Mesothelial cell of epicardium (in vitro differentiated cells): ENCODE measurements at regions not wholly inside any gene's neighbourhood (a gene's known extent, or its start where the extent isn't known, plus 50 kb on each side); places are given as distances from the start of the nearest gene placed in this dataset.

ENCODE experiments used
- DNase-seq, 2 experiments: peaks; one replicate each; pipeline ENCODE4 v3.0.0; 2021; ENCODE audit warnings: low spot score in 2 of 2; ENCODE audit not compliant: unreplicated experiment in 2 of 2
- H3K27ac Mint-ChIP-seq: 2 replicates; pipeline ENCODE4 v1.8.0; 2021; ENCODE audit warnings: mixed read lengths
- H3K27me3 Mint-ChIP-seq: 2 replicates; pipeline ENCODE4 v1.8.0; 2021; ENCODE audit warnings: low read depth, mixed read lengths
- H3K36me3 Mint-ChIP-seq: 2 replicates; pipeline ENCODE4 v1.8.0; 2021; ENCODE audit warnings: mixed read lengths
- H3K4me1 Mint-ChIP-seq: 2 replicates; pipeline ENCODE4 v1.8.0; 2021; ENCODE audit warnings: mixed read lengths
- H3K4me3 Mint-ChIP-seq: 2 replicates; pipeline ENCODE4 v1.8.0; 2021; ENCODE audit warnings: mild to moderate bottlenecking, moderate library complexity, mixed read lengths
- H3K9me3 Mint-ChIP-seq: 2 replicates; pipeline ENCODE4 v1.8.0; 2021; ENCODE audit warnings: mixed read lengths
- TF ChIP-seq, protein P1 (sequence below): fragments of 200-600 bp; sonication (generic); IDR thresholded peaks from one replicate; pipeline ENCODE4 v1.5.0; 2021; ENCODE audit warnings: antibody characterized with exemption; ENCODE audit not compliant: unreplicated experiment

DNA sequence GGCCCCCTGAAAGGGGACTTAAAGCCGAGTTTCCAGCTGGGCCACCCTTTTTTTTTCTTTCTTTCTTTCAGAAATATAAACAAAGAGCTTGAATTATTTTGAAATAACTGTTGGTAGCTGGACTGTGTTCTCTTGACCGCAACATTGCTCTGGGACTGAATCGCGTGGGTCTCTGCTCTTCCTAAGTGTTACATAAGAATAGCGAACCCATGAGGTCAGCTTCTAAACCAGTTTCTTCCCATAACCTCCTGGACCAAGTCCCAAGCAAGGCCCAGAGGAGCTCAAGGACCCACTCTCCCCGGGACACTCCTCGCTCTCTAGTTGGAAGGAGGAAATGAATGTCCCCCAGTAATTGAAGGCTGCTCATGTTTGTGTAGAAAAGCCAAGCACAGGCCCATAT, 91.1 kb downstream of the CXCL12 start:
- H3K9me3 Mint-ChIP-seq = no peaks in the 10 kb centered on the region
- no peaks in the 10 kb centered on the region for H3K27me3 Mint-ChIP-seq
- H3K4me3 Mint-ChIP-seq = peak overlapping the region; percentile 53
- no peak for DNase-seq
- TF ChIP-seq, protein P1, sequence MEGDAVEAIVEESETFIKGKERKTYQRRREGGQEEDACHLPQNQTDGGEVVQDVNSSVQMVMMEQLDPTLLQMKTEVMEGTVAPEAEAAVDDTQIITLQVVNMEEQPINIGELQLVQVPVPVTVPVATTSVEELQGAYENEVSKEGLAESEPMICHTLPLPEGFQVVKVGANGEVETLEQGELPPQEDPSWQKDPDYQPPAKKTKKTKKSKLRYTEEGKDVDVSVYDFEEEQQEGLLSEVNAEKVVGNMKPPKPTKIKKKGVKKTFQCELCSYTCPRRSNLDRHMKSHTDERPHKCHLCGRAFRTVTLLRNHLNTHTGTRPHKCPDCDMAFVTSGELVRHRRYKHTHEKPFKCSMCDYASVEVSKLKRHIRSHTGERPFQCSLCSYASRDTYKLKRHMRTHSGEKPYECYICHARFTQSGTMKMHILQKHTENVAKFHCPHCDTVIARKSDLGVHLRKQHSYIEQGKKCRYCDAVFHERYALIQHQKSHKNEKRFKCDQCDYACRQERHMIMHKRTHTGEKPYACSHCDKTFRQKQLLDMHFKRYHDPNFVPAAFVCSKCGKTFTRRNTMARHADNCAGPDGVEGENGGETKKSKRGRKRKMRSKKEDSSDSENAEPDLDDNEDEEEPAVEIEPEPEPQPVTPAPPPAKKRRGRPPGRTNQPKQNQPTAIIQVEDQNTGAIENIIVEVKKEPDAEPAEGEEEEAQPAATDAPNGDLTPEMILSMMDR = no peak
- H3K36me3 Mint-ChIP-seq = no peaks in the 10 kb centered on the region
- no peak overlapping the region for H3K27ac Mint-ChIP-seq
- H3K4me1 Mint-ChIP-seq = peaks cover 24% of the 10 kb centered on the region

DNA sequence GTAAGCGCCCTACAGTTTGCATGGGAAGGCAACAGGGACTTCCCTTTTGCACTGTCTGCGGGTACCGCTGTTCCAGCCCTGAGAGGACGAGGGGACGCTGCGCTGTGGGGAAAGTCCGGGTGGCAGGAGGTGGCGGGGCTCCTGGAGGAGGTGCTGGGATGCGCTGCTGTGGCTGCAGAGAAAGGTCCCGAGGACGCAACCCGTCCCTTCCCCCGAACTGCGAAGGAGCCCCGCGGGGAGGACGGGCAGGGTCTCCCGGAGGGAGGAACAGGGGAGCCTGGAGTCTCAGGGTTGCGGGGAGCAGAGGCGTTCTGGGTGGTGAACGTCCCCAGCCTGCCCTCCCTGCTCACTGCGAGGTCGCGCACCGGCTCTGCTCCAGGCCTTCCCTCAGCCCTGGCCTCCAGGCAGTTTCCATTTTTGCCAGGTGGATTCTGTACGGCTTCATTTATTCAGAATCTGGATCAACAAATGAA, 91.6 kb downstream of the CXCL12 start:
- H3K27ac Mint-ChIP-seq = no peak overlapping the region
- H3K4me3 Mint-ChIP-seq = peak overlapping the region; percentile 53
- peaks cover 24% of the 10 kb centered on the region for H3K4me1 Mint-ChIP-seq
- no peaks in the 10 kb centered on the region for H3K27me3 Mint-ChIP-seq
- no peaks in the 10 kb centered on the region for H3K9me3 Mint-ChIP-seq
- DNase-seq = no peak
- TF ChIP-seq, protein P1 = no peak
- no peaks in the 10 kb centered on the region for H3K36me3 Mint-ChIP-seq

DNA sequence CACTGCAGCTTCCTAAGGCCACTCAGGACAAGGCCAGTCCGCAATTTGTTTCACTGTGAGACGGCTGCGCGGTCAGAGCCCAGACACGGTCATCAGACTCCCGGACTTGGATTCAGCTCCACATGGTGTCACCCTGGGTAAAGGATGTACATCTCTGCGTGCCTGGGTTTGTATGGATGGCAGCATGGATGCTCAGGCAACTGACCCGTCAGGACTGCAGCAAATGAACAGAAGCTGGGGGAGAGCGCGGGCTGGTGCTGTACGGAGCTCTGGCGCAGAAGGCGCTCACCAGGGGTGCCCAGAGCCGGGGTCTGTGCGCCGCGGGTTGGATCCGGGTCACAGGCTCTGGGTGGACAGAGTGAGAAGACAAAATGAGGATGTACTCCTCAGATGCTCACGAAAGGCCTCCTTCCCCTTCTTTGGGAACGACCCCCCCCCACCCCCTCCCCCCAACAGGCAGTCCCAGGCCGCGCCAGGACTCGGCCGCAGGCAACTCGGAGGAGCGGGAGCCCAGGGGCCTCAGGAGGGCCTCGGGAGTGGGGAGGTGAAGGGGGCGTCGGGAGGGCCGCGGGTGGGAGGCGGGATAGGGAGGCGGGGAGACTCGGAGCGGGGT, 92.4 kb downstream of the CXCL12 start:
- TF ChIP-seq, protein P1 = no peak
- no peak for DNase-seq
- Mint-ChIP-seq H3K4me3 (peak overlapping the region; percentile 58), H3K27me3 (no peaks in the 10 kb centered on the region), H3K4me1 (peaks cover 18% of the 10 kb centered on the region), H3K36me3 (no peaks in the 10 kb centered on the region), H3K27ac (peak overlapping the region; percentile 68), H3K9me3 (no peaks in the 10 kb centered on the region)

DNA sequence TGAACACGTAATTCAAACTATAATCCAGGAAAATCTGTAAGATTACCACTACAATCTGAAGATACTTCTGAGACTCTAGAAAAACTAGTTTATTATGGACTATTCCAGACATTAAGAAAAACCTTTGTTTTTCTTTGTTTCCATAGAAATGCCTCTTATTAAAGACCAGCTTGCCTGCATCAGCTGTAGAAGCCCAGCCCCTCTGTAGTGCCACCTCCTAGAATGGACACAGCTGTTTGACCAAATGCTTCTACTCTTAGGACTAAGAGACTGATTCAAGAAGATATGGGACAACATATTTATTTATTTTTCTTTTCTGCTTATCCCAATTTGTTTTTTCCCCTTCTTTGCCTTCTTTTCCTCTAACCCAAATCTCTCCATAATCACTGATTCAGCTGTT, 93.8 kb downstream of the CXCL12 start:
- Mint-ChIP-seq H3K4me1 (peaks cover 31% of the 10 kb centered on the region), H3K4me3 (no peak overlapping the region), H3K36me3 (no peaks in the 10 kb centered on the region), H3K27me3 (no peaks in the 10 kb centered on the region), H3K9me3 (no peaks in the 10 kb centered on the region), H3K27ac (no peak overlapping the region)
- TF ChIP-seq, protein P1 = no peak
- DNase-seq = no peak

DNA sequence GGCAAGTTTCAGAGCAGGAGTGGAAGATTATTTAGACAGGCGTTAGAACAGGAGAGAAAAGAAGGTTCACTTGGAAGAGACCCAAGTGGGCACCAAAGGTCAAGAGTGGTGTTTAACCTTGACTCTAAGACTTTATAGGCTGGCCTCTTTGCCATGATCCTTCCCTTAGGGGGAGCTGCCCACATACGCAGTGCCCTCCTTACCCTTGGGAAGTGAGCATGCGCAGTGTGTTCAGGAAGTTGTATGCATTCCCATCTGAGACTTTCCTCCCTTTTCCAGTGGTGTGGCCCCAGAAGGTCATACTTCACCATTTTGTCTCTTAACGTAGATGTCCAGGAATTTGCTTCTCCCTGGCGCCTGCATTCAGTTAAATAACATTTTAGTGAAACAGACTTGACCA, 95.8 kb downstream of the CXCL12 start:
- no peak for DNase-seq
- TF ChIP-seq, protein P1 = no peak
- no peaks in the 10 kb centered on the region for H3K36me3 Mint-ChIP-seq
- no peak overlapping the region for H3K27ac Mint-ChIP-seq
- no peak overlapping the region for H3K4me3 Mint-ChIP-seq
- no peaks in the 10 kb centered on the region for H3K9me3 Mint-ChIP-seq
- H3K4me1 Mint-ChIP-seq = peaks cover 34% of the 10 kb centered on the region
- no peaks in the 10 kb centered on the region for H3K27me3 Mint-ChIP-seq
